C4-2B (cell line): ENCODE measurements at regions not wholly inside any gene's neighbourhood (a gene's known extent, or its start where the extent isn't known, plus 50 kb on each side); places are given as distances from the start of the nearest gene placed in this dataset.

Experiments
- CTCF ChIP-seq: fragments of 450-650 bp; conservative IDR thresholded peaks from 2 replicates; pipeline ENCODE4 v1.5.1; 2017; ENCODE audit warnings: mild to moderate bottlenecking
- ZFX ChIP-seq: fragments of 450-650 bp; IDR thresholded peaks from 2 replicates; pipeline ENCODE4 v1.6.1; 2017

GRCh38 chr16:79500286-79500685, 100.3 kb downstream of the MAF start:
- TF ChIP-seq CTCF, result no peak
- no peak for TF ChIP-seq ZFX
